ENCODE measurements at regions not wholly inside any gene's neighbourhood (a gene's known extent, or its start where the extent isn't known, plus 50 kb on each side); places are given as distances from the start of the nearest gene placed in this dataset.
A peak's percentile ranks its signal among the peaks of the same experiment; 100 is the strongest.

GRCh38 chr9:68648971-68649370 is 56.1 kb upstream of the PIP5K1B start:
- DNase-seq = no peak
- TF ChIP-seq CTCF (IDR thresholded peaks at IDR 0.05) = no peak
- intact Hi-C loops (cut with DNase I, micrococcal nuclease) = no loop called here
- ATAC-seq = peak; percentile 69
- Histone ChIP-seq H3K4me3 (no peak overlapping the region), H3K36me3 (ENCODE audit: low read depth) (no peaks in the 10 kb centered on the region), H3K4me1 (ENCODE audit: low read depth) (peaks cover 10% of the 10 kb centered on the region), H3K9me3 (no peaks in the 10 kb centered on the region)

- no peak for DNase-seq
- H3K9me3 ChIP-seq = no peaks in the 10 kb centered on the region
- H3K4me1 ChIP-seq (ENCODE audit: low read depth) = peaks cover 10% of the 10 kb centered on the region
- intact Hi-C loops (cut with DNase I, micrococcal nuclease) = no loop called here
- ATAC-seq = no peak
- H3K36me3 ChIP-seq (ENCODE audit: low read depth) = no peaks in the 10 kb centered on the region
- H3K4me3 ChIP-seq = no peak overlapping the region
- no peak for TF ChIP-seq CTCF (IDR thresholded peaks at IDR 0.05)
These were observed 53.7 kb upstream of the PIP5K1B start for GRCh38 chr9:68651280-68651893.

GRCh38 chr9:68653141-68653595 is 51.9 kb upstream of the PIP5K1B start:
- TF ChIP-seq CTCF (IDR thresholded peaks at IDR 0.05) = no peak
- Histone ChIP-seq H3K36me3 (ENCODE audit: low read depth) (no peaks in the 10 kb centered on the region), H3K4me3 (no peak overlapping the region), H3K4me1 (ENCODE audit: low read depth) (peaks cover 10% of the 10 kb centered on the region), H3K9me3 (no peaks in the 10 kb centered on the region)
- no peak for ATAC-seq
- intact Hi-C loops (cut with DNase I, micrococcal nuclease) = no loop called here
- DNase-seq = no peak

GRCh38 chr9:68654075-68654474 is 51.0 kb upstream of the PIP5K1B start:
- Histone ChIP-seq H3K4me1 (ENCODE audit: low read depth) (peaks cover 10% of the 10 kb centered on the region), H3K9me3 (no peaks in the 10 kb centered on the region), H3K4me3 (no peak overlapping the region), H3K36me3 (ENCODE audit: low read depth) (no peaks in the 10 kb centered on the region)
- DNase-seq (no peak), ATAC-seq (no peak)
- intact Hi-C loops (cut with DNase I, micrococcal nuclease) = no loop called here
- no peak for TF ChIP-seq CTCF (IDR thresholded peaks at IDR 0.05)

All from mucosa of descending colon (tissue), 3 donors.